Fibroblast of skin of abdomen (primary cell): ENCODE measurements at regions not wholly inside any gene's neighbourhood (a gene's known extent, or its start where the extent isn't known, plus 50 kb on each side); places are given as distances from the start of the nearest gene placed in this dataset.

Source experiments
- DNase-seq: peaks from one replicate; pipeline ENCODE4 v3.0.0-alpha.2; 2013

DNA sequence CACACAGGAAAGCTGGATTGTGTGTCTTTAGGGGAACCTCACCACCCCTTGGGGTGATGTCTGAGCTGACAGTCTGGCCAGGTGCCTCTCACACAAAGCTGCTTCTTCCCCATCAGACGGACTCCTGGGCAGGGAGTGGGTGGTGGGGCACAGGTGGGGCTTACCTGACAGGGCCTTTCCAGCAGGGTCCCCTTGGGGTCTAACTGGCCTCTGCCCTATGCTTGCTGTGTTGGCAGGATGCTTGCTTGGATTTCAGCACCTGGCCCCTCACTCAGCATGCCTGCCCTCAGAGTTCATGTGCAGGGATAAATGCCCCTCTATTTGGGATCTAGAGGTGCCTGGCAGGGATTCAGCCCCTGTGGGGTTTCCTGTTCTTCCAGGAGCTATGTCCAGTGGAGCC, 496.9 kb upstream of the ZMIZ1 start:
- DNase-seq: no peak

- peak; percentile 36 for DNase-seq
Observed at GRCh38 chr10:78572565-78572964, 496.2 kb upstream of the ZMIZ1 start.

DNA sequence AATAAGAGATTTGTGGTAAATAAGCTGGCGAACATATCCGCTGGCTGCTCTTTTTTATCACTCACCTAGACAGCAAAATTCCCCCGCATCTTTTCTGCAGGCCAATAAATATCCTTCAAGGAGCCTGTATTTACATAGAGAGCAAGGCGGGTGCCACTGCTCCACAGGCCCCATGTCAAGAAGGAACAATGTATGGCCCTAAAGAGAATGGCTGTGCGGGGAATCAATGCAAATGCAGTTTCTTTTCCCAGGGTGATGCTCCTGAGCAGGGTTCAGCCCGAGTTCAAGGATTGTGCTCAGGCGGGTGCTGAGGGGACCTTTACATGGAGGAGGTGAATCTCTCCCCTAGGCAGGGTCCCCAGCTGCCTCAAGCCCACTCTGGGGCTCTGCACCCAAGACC, 494.2 kb upstream of the ZMIZ1 start:
- DNase-seq: no peak

GRCh38 chr10:78575400-78575799, 493.4 kb upstream of the ZMIZ1 start:
- DNase-seq: no peak

DNA sequence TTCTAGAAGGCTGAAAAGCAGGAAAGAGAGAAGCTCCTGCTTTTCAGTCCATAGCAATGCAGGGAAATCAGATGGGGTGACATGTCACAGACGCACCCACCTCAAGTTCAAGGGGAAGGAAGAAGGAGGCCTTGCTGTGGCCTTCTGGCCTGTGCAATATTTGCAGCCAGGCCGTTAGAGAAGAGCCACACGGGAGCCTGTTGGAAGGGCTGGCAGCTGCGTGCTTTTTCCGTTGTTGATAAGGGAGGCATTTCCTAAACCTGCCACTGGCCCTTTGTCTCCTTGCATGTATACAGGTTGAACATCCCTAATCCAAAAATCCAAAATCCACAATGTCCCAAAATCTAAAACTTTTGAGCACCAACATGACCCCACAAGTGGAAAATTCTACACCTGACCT, 492.5 kb upstream of the ZMIZ1 start:
- no peak for DNase-seq

DNA sequence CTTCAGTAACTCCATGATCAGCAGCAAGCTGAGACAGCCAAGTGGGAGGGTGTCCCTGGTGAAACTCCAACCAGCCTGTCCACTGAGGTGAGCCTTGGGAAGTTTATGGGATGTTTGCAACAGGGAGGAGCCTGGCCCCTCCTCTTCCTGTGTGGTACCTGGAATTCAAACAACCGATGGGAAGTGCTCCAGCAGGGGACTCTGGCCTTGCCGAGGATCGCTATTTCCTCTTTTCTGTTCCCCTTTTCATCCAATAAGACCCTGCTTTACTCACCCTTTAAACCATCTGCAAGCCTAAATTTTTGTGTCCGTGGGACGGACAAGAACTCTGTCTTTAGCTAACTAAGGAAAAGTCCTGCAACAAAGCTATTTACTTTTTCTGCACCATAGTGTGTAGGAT, 491.1 kb upstream of the ZMIZ1 start:
- no peak for DNase-seq

GRCh38 chr10:78578929-78579328, 489.8 kb upstream of the ZMIZ1 start:
- no peak for DNase-seq

DNA sequence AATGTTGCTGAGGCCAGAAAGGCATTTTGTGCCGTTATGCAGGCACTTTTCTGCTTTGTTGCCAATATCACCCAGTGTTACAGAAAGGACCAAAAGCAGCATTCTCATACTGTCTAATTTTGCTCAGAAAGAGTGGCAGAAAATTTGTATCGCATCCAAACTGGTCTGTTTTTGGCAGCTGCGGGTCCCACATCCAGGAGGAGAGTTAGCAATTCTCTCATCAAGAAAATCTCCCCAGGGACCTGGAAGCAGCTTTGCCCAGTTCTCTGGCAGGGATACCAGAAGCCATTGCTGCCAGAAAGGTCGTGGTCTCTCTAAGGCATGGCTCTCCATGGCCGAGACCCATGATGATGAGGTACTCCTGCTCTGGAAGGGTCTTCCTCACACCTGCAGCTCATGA, 489.2 kb upstream of the ZMIZ1 start:
- DNase-seq: no peak

DNA sequence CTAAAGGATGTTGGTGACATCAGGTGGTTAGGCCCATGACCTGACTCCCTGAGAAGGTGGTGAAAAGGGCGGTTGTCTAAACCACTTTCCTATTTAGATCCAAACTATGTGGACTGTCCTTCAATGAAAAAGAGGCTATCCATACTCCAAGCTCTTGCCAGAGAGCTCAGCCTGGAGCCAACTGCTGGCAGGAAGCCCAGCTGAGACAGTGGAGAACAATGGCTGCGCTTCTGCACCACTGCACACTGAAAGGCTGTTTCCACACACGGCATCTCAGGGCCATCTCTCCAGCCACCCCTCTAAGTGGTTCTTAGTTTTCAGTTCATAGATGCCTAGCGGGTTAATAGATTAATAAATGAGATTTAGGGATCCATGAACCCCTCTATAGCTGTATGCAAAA, 488.8 kb upstream of the ZMIZ1 start:
- peak; percentile 24 for DNase-seq

DNA sequence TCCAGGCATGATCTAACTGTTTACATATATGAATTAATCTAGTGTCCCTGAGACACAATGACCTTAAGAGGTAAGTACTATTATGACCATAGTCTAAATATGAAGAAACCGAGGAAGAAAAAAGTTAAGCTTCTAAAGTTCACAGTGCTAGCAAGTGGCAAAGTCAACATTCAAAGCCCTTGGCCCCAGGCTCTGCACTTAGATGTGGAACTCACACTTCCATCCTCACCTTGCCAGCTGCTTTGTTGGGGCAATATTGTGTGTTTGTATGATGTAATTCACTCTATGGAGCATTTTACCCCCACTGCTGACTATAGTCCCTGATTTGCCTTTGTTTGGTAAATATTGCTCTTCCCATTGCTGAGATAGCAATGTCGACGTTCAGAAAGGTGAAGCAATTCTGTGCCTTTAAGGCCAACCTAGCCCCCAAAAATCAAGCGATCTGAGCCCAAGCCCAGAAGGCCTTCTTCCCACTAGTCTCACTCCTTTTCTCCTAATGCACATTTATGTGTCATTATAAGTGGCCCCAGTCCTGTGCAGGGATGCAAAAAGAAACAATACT, 487.6 kb upstream of the ZMIZ1 start:
- no peak for DNase-seq

GRCh38 chr10:78582540-78582939, 486.2 kb upstream of the ZMIZ1 start:
- DNase-seq: no peak

DNA sequence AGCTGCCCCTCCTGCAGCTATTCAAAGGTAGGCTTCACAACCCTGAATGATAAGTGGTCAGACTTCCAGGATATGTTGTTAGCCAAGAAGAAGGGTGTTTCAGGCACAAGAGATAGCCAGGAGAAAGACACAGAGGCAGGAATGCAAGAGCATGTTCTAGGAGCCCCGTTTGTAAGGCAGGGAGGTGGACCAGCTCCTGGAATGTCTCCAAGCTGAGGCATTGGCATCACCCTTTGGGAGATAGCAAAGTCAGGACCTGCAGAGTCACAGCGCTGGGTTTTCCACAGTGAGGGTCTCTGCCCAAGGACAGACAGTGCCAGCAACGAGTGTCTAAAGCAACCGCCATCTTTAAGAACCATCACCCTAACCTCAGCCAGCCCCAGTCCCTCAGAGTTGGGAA, 484.5 kb upstream of the ZMIZ1 start:
- no peak for DNase-seq

GRCh38 chr10:78584681-78585080, 484.1 kb upstream of the ZMIZ1 start:
- DNase-seq: peak; percentile 18

DNA sequence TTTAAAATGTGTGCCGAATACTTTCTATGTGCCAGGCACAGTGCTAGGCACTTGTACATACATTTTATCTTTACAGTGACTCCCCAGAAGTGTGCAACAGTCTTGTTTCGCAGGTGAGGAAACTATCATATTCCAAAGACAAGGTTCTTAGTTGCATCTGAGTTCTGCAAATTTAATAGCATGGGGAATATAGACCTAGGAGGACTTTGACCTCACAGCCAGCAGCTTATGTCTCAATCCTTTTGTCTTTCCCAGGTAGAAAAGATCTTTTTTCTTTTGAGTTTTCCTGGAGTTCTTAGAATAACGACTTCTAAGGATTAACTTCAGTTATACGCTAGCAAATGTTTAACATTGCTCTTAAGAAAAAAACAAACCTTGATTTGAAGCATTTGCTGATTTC, 482.8 kb upstream of the ZMIZ1 start:
- DNase-seq: no peak

DNA sequence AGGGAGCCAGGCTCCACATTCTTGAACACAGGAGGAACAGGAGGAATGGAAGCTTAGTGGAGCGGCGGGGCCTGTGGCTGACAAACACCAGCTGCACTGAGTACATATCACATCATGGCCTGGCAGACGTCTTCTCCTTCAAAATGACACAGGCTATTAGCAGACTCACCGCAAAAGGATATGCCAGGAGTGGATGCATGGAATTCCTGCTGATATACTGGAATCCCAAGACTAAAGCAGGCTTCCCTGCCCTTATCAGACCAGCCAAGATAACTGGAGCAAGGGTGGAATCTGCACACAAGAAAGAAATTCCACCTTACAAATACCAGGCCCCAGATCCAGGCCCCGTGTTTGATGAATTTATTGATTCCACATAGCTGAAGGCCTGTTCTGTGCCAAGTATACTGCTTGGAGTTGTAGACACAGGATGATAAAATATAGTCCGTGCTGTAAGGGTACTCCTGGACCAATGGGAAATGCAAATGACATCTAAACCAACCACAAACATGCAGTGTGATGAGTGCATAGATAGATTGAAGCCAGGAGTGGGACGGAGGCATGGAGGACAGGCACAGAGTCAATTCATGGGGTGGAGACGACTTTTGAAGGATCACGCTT, 480.5 kb upstream of the ZMIZ1 start:
- DNase-seq: peak; percentile 86

DNA sequence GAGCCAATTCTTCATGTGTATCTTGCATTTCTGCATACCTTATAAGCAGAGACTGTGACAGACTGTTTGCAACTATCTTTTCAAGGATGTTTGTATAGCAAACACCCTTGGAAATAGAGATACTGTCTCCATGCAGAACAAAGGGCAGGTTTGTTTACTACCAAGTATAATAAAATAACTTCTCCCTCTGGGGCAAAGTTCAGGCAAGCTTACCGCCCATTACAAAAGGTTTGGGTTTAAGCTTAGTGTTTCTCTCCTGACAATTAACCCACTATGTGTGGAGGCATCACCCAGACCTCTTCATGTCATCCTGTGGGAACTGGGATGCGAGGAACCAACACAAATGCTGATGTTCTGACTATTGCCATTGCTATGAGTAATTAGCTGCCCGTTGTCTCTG, 479.1 kb upstream of the ZMIZ1 start:
- DNase-seq: no peak

- no peak for DNase-seq
Observed at GRCh38 chr10:78591066-78591465, 477.7 kb upstream of the ZMIZ1 start.

GRCh38 chr10:78594559-78595268, 474.1 kb upstream of the ZMIZ1 start:
- no peak for DNase-seq

- no peak for DNase-seq
Observed at GRCh38 chr10:78595269-78595619, 473.5 kb upstream of the ZMIZ1 start.

- DNase-seq: no peak
Observed at GRCh38 chr10:78596556-78596955, 472.2 kb upstream of the ZMIZ1 start.

DNA sequence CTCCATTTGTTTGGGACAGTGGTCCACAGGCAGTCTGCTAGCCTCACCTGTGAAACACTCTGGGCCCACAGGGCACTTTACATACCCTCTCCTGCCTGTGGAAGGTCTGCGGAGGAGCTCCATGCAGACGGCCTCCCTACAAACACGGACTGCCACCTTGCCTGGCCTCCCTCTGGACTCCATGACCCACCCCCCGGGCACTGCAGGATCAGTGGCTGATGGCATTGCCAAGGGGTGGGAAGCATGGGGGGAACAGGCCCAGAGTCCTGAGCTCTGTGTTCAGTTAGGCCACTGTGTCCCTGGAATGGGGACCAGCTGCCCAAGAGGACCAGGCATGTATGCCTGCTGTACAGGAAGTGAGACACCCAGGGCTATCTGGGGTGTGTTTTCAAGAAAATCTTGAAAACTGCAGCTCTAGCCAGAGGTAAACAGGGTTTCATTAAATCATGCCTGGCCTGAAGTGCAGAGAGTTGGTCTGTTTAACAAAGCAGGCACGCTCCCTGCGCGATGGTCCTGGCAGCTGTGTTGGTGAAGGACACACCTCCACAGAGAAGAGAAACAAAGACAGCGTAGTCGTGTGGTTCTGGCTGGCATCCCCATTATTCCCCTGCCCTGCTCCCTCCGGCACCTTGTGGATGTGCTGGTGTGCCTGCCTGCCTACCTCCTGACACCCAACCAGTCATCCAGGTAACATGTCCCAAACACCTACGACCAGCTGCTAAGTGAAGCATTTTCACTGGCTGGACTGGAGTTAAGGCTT, 470.8 kb upstream of the ZMIZ1 start:
- DNase-seq: no peak

DNA sequence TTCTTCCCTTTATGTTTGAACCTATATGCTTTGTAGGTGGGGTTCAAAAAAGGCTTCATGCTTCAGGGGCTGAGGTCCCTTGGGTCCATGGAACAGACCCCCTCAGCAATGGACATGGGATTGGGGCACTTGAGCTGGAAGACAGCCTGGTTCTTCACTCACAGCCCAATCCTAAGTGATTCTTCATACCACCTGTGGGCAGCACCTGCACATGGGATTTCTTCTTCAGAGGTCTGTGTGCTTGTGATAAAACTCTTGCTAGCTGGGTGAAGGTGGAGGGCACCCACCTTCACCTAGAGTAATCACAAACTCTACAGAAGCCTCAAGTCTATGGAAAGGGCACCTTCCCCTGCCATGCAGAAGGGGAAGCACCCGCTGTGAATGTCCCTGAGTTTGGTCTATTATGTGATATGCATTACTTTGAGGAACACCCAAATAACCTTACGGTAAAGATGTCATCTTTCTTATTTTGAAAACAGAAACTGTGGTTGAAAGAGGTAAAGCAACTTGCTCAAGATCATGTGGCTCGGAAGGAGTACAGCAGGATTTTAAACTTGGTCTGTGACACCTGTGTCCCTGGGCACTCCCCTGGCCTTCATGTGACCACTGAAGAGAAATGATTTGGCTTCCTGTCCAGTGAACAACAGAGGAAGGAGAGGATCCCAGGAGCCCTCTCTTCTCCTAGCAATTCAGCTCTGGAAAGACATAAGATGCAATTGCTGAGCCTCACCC, 469.5 kb upstream of the ZMIZ1 start:
- no peak for DNase-seq

DNA sequence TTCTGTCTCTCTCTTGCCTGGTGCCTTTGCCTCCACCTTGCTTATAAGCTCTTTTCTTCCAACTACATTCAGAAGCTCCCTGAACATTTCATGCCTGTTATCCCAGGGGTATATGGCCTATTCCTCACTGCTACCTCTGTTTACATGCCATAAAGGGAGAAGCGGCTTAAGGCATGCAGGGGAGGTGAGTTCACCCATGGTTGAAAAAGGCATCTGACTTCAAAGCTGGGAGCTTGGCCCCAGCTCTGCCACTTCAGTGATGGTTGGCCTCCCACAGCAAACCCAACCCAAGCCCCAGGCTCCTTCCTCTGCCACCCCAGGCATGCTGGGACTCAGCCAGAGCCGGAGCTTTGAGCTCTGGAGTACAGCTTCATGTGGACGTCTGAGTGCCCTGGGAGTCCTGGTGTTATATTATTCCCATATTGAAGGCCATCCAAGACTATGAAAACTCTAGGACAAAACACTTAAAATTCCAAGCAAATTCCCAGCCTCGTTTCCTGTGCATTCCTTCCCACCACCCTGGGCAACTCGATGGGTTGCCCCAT, 468.6 kb upstream of the ZMIZ1 start:
- no peak for DNase-seq
